HG02943 (cell line): ENCODE measurements at regions not wholly inside any gene's neighbourhood (a gene's known extent, or its start where the extent isn't known, plus 50 kb on each side); places are given as distances from the start of the nearest gene placed in this dataset.

ENCODE experiments used
- ATAC-seq: cut with Tn5 transposase; IDR thresholded peaks from one replicate; pipeline ENCODE4 v1.9.1; 2021; ENCODE audit warnings: mild to moderate bottlenecking, low read depth, moderate library complexity; ENCODE audit not compliant: unreplicated experiment

DNA sequence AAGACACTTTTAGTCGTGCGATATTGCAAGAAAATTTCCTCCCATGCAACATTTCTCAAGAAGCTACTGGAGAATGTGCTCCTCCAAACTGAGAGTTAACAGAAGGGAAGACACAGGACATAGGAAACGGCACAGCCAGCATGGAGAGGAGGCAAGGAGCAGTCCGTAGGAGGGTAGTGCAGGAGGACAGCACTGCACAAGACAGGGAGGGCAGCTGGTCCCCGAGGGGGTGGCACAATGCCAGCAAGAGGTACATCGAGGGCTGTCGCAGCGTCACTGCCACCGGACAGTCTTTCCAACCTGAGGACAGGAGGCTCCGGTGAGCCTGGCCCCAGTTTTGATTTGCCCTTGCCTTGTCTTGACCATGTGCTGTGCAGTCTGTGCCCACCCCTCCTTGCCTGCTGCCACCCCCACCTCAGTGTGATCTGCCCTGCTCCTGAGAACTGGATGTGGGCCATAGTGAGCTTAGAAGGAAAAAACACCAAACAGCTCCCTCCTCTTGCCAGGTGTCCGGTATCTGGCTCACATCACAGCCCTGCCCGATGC, 81.6 kb upstream of the LAPTM4A start:
- no peak for ATAC-seq

DNA sequence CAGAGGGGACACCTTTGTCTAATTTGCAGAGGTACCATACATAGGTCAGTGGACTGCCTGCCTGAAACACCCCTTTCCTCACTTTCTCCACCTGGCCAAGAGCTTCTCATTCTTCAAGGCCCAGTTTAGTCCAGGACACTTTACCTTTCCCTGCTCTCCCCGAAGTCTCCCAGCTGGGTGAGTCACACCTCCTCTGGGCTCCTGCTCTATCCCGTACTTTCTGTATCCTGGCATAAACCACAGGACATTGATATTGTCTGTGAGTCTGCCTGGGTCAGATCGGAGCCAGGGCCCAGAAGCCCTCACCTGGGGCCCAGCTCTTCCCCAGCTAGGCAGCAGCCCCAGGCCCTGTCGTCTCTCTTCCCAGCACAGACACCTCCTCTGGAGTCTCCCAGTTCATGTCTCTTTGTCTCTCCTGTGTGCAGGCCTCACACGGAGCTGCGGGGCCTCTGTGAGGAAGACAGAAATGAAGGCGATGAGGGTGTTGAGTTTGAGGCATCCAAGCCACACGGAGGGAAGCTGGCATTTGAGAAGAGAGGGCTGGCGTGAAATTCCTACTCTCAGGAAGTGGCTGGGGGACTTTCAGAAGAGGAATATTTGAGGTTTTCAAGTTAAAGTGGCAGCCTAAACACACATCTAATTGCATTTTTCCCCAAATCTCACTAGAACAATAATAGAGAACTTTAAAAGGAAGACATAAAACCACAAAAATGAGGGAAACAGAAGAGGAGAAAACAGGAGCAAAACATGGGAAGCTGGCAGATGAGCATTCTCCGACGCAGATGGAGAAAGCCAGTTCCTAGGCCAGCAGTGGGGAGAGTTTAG, 79.6 kb upstream of the LAPTM4A start:
- ATAC-seq: no peak

DNA sequence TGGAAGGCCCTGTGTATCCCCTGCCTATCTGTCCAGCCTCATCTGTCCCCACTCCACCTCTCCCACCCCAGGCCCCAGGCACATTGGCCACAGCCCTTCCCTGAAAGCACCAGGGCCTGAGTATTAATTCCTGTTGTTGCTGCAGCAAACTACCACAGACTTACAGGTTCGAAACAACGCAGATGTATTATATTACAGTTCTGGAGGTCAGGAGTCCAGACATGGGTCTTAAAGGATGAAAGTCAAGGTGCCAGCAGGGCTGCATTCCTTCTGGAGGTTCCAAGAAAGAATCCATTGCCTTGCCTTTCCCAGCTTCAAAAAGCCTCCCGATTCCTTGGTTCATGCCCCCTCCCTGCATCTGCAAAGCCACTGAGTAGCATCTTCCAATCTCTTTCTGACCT, 78.7 kb upstream of the LAPTM4A start:
- ATAC-seq: no peak

DNA sequence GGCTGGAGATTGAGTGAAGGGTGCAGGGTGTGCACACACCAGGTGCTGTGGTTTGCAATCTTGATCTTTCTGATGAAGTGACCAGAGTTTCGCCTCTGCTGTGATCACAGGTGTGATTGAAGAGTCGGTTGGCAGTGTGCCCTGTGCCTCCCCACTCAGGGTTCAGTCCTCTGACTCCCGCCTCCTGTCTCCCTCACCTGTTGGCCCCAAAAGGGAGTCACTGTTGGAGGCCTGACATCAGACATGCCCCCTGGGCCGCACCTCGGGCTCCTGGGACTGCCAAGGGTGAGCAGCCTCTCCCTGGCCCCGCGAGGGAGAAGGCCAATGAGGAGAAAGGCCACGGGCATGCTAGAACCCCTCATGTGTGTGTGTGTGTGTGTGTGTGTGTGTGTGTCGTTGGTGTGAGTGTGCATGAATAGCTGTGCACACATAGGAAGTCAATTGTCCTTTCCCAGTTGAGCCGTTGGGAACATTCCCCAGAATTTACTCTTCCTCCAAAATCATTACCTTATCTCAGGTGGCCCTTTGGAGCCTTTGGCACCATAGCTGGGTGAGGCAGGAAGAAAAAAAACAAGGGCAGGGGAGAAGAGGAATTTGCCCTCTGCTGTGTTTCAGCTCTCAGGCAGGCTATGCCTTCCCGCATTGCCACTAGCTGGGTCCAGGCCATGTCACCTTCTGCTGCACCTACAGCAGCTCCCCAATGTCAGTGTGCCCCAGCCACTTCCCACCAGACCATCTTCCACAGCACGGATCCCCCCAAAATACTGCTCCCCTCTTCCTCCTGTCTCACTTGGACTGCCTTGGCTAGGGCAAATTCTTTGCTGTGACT, 78.1 kb upstream of the LAPTM4A start:
- ATAC-seq: no peak

DNA sequence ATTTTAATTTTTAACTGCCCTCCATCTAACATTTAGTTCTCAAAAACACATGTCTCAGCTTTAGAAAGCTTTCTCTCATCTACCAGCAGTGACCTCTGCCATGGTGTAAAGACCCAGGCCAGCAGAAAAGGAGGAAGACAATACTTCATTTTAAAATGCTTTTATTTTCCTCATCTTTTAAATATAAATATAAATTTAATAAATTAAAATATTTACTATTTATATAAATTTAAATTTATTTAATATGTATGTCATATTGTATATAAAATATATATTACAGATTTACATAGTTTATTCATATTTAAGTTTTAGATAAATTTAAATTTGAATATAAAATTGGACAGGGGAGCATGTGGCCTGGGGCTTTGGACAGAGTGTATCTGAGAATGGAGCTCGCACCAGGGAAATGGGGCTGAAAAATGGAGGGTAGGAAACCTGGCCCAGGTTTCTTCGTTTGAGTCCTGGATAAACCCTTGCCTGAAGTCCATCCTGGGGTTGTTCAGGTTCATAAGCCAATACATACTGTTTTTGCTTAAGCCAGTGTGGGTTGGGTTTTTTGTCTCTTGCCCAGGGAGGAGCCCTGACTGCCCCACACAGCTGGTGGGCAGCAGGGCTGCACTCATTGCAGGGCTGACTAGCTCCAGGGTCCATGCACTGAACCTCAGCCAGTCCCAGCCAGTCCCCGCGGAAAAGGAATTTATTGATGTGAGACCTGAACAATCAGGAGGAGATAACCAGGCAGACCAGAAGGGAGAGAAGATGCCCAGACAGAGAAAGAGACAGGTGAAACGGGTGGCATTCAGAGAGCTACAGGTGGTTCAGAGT, 77.3 kb upstream of the LAPTM4A start:
- ATAC-seq: no peak

DNA sequence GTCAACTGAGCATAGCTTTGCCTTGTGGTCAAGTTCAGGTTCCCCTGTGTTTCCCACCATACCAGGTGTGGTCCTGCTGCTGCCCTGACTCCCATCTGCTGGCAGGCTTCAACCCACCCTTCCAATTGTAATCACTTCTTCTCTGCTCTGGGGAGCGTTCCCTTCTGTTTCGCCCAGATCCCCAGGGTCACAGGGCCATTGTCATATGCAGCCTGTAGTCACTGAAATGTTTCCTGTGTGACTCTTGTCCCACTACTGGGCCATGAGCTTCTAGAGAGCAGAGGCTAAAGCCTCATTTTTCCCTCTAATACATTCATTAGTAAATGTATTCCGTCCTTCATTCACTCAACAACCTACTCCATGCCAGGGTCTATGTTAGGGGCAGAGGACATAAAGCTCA, 75.0 kb upstream of the LAPTM4A start:
- no peak for ATAC-seq

DNA sequence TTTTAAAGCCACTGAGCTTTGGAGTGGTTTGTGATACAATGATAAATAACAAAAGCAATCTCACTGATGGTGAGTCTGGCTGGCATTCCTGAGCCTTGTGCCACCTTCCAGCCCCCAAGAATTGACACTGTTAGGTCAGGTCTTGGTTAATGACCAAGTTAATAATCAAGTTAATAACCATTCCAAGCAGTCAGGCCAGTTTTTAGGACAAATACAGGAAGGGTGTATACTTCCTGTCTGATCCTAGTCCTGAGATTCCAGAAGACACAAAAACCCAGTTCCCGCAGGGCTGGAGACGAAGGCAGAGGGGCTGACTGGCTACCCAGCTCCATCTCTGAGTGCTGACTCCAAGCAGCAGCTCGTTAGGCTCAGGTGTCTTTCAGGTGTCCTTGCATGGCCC, 74.6 kb upstream of the LAPTM4A start:
- no peak for ATAC-seq

DNA sequence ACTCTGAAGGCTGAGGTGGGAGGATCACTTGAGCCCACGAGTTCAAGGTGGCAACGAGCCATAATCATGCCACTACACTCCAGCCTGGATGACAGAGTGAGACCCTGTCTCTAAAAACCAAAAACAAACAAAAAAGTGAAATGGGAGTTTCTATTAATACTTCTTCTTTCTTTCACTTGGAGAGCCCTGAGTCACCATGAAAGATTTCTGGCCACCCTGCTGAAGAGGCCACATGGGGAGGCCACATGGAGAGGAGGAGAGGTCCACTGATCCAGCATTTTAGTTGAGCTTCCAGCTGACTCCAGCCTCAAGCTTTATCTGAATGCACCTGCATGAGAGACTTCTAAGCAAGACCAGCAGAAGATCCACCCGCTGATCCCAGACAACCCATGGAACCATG, 74.2 kb upstream of the LAPTM4A start:
- ATAC-seq: no peak

DNA sequence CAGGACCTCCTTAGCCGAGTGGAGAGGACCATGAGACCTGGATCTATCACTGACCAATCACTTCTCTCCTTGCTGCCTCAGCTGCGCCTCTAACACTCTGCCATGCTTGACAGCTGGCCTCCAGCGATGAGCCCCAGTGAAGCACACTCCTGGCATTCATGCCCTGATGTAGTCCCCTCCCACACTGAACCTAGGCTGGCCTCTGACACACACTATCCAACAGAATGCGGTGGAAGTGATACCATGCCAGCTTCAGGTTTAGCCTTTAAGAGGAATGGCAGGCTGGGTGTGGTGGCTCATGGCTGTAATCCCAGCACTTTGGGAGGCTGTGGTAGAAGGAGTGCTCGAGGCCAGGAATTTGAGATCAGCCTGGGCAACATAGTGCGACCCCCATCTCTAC, 73.7 kb upstream of the LAPTM4A start:
- ATAC-seq: no peak

DNA sequence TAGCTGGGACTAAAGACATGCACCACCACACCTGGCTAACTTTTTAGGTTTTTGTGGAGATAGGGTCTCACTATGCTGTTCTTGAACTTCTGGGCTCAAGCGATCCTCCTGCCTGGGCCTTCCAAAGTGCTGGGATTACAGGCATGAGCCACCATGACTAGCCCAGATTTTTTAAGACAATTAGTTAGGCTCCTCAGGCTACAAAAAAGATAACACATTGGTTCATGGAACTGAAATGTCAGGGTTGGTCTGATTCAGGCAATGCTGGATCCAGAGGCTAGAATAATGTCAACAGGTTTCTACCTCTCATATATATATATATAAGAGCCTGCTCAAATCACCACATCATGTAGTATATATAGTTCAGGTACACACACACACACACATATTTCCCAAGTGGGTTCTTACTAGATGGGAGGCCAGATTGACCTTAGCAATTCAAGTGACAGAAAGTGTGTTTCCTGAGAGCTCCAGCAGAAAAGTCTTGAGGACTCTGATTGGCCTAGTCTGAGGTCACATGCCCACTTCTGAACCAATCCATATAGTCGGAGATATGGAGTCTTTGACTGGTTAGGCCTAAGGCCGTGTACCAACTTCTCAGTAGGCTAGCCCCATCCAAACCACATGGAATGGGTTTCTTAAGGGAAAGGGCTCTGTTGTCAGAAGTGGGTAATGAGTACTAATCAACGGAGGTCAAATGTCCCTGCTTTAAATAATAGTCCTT, 72.6 kb upstream of the LAPTM4A start:
- ATAC-seq: no peak

DNA sequence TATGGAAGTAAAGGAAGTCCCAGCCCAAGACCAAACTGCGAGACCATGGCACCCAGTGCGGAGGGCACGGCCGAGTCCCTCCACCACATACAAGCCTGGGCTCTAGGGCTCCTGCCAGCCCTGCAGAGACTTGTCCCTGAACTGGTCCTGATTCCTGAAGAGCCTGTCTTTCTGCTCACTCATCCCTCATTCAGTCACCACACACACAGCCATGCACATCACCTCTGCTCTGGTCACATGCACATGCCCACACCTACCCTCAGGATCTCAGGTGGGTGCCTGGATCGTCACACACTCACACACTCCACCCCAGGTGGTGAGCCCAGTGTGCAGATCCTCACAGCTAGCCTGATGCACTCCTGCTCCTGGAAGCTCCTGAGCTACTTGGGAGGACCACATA, 71.4 kb upstream of the LAPTM4A start:
- no peak for ATAC-seq

DNA sequence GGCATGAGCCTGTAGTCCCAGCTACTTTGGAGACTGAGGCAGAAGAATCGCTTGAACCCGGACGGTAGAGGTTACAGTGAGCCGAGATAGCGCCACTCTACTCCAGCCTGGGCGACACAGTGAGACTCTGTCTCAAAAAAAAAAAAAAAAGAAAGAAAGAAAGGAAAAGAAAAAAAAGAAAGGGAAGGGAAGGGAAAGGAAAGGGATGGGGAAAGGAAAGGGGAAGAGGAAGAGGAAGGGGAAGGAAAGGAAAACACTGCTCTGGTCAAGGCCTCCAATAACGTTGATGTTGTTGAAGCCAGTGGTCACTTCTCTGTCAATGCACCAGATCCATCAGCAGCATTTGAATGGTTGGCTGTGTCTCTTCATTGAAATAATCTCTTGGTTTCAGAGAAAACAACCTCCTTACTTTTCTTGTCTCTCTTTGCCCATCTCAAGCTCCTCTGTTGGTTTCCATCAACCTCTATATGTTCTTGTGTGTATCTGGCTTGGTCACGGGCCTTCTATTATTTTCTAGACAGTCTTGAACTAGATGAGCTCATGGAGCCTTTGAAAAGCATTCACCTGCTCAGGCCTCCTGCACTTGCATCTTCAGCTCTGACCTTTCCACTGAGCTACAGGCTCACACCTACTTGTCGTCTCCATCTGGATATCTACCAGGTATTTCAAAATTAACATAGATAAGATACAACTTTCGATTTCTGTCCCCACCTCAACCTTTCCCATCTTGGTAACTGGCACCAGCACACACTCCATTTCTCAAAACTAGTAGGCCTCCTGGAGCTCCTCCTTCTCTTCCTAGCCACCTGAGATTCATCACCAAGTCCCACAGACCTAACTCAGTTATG, 69.4 kb upstream of the LAPTM4A start:
- ATAC-seq: no peak

DNA sequence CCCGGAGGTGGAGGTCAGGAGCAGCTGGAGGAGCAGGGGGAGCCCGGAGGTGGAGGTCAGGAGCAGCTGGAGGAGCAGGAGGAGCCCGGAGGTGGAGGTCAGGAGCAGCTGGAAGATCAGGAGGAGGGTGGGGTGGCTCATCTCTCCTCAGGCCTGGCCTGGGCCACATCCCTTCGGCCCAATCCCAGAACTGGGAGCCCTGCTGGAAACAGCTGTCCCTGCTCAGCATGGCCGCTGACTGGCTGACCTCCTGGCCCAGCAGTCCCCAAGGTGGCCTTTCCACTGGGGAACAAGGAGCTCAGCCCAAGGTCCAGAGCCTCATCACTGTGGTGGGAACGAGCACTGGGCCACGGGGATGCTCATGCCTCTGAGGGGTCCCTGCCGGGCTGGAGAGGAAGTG, 66.6 kb upstream of the LAPTM4A start:
- no peak for ATAC-seq

DNA sequence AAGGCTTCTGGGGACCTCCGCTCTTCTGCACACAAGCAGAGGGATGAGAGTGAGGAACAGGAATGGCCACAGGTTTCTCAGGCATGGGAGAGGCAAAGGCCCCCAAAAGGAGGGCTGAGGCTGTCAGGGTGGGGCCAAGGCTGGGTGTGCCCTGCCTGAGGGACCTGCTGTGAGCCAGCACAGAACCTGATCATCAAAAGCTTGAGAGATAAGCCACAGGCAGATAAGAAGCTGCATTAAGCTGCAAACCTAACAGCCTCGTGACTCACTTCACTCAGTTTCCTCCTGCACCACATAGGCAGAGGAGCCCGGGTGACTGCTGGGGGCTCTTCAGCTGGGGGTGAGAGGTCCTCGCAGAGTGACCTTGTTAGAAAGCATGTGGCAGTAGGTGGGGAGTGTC, 64.5 kb upstream of the LAPTM4A start:
- ATAC-seq: no peak

DNA sequence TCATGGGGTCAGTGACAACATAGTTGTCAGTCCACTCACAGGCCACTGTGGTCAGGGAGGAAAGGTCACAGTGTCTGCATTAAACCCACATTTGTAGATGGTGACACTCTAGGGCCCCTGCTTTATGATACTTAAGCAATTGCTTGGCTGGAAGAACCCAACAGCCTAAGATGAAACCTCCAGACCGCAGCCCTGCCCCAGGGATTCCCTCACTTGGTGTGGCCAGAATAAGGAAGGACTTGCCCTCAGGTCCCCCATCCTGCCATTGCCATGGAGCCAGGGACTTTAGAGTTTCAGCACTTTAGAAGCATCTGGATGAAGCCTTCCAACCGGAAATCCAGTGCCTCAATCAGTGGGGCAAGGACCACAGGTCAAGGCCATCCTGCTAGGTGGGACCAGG, 63.9 kb upstream of the LAPTM4A start:
- no peak for ATAC-seq

DNA sequence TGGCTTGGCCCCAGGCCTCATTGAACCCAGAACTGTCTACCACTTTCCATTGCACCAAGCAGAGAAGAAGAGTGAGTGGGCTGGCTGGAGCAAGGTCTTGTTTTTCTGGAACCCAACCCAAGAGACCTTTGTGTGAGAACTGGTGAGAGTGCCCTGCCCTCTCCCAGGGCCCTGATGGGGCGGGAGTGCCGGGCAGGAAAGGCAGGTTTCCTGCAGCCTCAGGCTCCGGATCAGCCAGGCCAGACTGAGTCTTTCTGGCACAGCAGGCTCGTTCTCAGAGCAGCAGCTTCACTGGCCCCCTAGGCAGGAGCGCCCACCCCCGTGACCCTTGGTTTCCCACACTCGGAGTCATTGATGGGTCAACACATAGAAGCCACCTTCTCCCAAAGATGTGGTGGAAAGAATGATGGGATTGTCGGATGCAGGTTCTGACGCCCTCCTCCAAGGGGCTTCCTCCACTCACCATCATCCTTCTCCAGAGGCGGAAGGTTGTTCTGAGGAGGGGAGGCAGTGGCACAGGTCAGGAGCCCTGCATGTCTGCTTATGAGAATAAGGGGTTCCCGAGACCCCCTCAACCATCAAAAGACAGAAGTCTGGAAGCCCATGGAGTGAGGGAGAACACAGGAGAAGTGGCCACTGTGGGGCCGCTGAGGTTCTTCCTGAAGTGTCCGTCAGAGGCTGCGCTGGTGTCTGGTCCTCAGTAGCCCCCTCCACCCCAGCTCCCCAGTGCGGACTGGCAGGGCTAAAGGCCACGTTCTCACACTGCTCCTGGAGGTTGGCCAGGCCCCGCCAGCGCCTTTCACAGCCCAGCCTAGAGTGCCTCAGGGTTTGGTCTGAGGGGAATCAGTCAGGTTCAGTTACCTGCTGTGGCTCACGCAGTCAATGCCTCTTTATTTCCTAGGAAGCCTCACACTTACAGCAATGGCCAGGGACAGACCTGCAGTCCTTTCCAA, 62.8 kb upstream of the LAPTM4A start:
- no peak for ATAC-seq

DNA sequence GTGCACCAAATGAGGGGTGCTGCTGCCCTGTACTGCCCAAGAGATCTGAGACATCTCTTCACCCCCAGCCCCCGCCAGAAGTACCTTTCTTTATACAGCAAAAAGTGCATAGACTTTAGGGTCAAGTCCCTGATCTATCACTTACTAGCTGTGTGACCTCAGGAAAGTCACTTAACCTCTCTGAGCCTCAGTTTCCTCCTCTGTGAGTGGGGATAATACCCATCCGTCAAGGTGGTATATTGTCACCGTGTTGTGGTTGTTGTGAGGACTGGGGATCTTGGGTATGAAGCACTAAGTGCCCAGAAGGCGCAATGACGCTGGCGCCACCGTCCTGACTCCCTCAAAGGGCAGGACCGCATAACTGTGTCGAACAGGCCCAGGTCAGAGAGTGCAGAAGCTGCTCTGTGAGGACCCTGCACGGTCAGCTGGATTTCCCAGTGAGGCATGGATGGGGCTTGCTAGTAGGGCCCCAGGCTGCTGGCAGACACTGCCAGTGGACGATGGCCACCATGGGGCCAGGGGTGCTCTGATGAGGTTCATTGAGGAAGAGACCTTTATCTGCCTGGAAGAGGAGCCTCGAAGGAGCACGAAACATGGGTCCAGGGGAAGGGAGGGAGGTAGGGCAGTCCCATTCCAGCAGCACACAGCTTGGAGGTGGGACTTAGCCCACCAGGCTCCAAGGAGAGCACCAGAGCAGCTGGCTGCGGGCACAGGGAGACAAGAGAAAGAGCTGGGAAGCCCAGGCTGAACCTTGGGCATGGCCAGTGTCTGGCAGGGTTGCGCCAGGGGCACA, 61.8 kb upstream of the LAPTM4A start:
- no peak for ATAC-seq
